ENCODE measurements at regions not wholly inside any gene's neighbourhood (a gene's known extent, or its start where the extent isn't known, plus 50 kb on each side); places are given as distances from the start of the nearest gene placed in this dataset.

- intact Hi-C loops (cut with micrococcal nuclease) = no loop called here
- Histone ChIP-seq H4K20me1 (ENCODE audit: insufficient read depth, low read length) (no peaks in the 10 kb centered on the region), H3K4me1 (ENCODE audit: control insufficient read depth in 1 of 2, insufficient read depth in 2 of 2, low read length in 2 of 2) (no peaks in the 10 kb centered on the region), H2AFZ (ENCODE audit: insufficient read depth, low read depth, low read length, poor library complexity, severe bottlenecking) (no peak overlapping the region), H3K27ac (ENCODE audit: low read depth in 1 of 2, low read length in 2 of 2) (no peak overlapping the region), H3K36me3 (replicated peaks in 1 of 2; ENCODE audit: control insufficient read depth in 1 of 2, insufficient read depth in 2 of 2, low read length in 2 of 2) (no peaks in the 10 kb centered on the region), H3K9me3 (replicated peaks in 1 of 2; ENCODE audit: control insufficient read depth in 1 of 2, insufficient read depth in 1 of 2, low read length in 2 of 2) (no peaks in the 10 kb centered on the region), H3K4me2 (replicated peaks; ENCODE audit: extremely low read depth, low read length, poor library complexity, severe bottlenecking) (no peak overlapping the region), H3K9ac (ENCODE audit: insufficient read depth, low read length, poor library complexity, severe bottlenecking) (no peak overlapping the region), H3K27me3 (ENCODE audit: control insufficient read depth in 2 of 2, insufficient read depth in 2 of 2, low read length in 2 of 2) (no peaks in the 10 kb centered on the region), H3K4me3 (replicated peaks in 1 of 3; ENCODE audit: low read depth in 2 of 3, low read length in 3 of 3) (no peak overlapping the region), H3K79me2 (ENCODE audit: insufficient read depth, low read length) (no peaks in the 10 kb centered on the region)
- H3K9me3 Mint-ChIP-seq = peaks cover 0 to 3% (median 0%) of the 10 kb centered on the region in 7 donors
- no peak overlapping the region for H3K27ac Mint-ChIP-seq
- peaks cover 0 to 3% (median 2%) of the 10 kb centered on the region in 3 donors for H3K27me3 Mint-ChIP-seq (ENCODE audit: low read depth in 3 of 3)
- H3K4me3 Mint-ChIP-seq = no peak overlapping the region
- peaks cover 5% of the 10 kb centered on the region for H3K4me1 Mint-ChIP-seq
- TF ChIP-seq CTCF (IDR thresholded peaks at IDR 0.05) = no peak
- no peaks in the 10 kb centered on the region for H3K36me3 Mint-ChIP-seq
- WGBS (ENCODE audit: insufficient coverage) = no CpG with 5 or more reads among the region's 4 CpGs
- DNase-seq = no peak
Measured at GRCh38 chr5:68747521-68747920, 346.3 kb upstream of the SLC30A5 start.

- WGBS (ENCODE audit: insufficient coverage) = 67% methylated on average over 1 of the region's 3 CpGs
- no peak overlapping the region for H2AFZ ChIP-seq (ENCODE audit: insufficient read depth, low read depth, low read length, poor library complexity, severe bottlenecking)
- intact Hi-C loops (cut with micrococcal nuclease) = no loop called here
- Mint-ChIP-seq H3K27me3 (ENCODE audit: low read depth in 3 of 3) (peaks cover 0 to 3% (median 2%) of the 10 kb centered on the region in 3 donors), H3K9me3 (peaks cover 0 to 2% (median 0%) of the 10 kb centered on the region in 7 donors), H3K4me1 (peaks cover 5% of the 10 kb centered on the region), H3K4me3 (no peak overlapping the region), H3K36me3 (no peaks in the 10 kb centered on the region), H3K27ac (no peak overlapping the region)
- no peak overlapping the region for H3K27ac ChIP-seq (ENCODE audit: low read depth in 1 of 2, low read length in 2 of 2)
- H3K4me1 ChIP-seq (ENCODE audit: control insufficient read depth in 1 of 2, insufficient read depth in 2 of 2, low read length in 2 of 2) = no peaks in the 10 kb centered on the region
- no peak for TF ChIP-seq CTCF (IDR thresholded peaks at IDR 0.05)
- H3K27me3 ChIP-seq (ENCODE audit: control insufficient read depth in 2 of 2, insufficient read depth in 2 of 2, low read length in 2 of 2) = no peaks in the 10 kb centered on the region
- H4K20me1 ChIP-seq (ENCODE audit: insufficient read depth, low read length) = no peaks in the 10 kb centered on the region
- no peak for DNase-seq
- no peak overlapping the region for H3K4me3 ChIP-seq (replicated peaks in 1 of 3; ENCODE audit: low read depth in 2 of 3, low read length in 3 of 3)
- no peaks in the 10 kb centered on the region for H3K36me3 ChIP-seq (replicated peaks in 1 of 2; ENCODE audit: control insufficient read depth in 1 of 2, insufficient read depth in 2 of 2, low read length in 2 of 2)
- H3K9me3 ChIP-seq (replicated peaks in 1 of 2; ENCODE audit: control insufficient read depth in 1 of 2, insufficient read depth in 1 of 2, low read length in 2 of 2) = no peaks in the 10 kb centered on the region
- H3K9ac ChIP-seq (ENCODE audit: insufficient read depth, low read length, poor library complexity, severe bottlenecking) = no peak overlapping the region
- H3K79me2 ChIP-seq (ENCODE audit: insufficient read depth, low read length) = no peaks in the 10 kb centered on the region
- H3K4me2 ChIP-seq (replicated peaks; ENCODE audit: extremely low read depth, low read length, poor library complexity, severe bottlenecking) = no peak overlapping the region
Measured at GRCh38 chr5:68748101-68748500, 345.7 kb upstream of the SLC30A5 start.

All from CD14-positive monocyte (primary cell).